ENCODE measurements at regions not wholly inside any gene's neighbourhood (a gene's known extent, or its start where the extent isn't known, plus 50 kb on each side); places are given as distances from the start of the nearest gene placed in this dataset.
A peak's percentile ranks its signal among the peaks of the same experiment; 100 is the strongest.

DNA sequence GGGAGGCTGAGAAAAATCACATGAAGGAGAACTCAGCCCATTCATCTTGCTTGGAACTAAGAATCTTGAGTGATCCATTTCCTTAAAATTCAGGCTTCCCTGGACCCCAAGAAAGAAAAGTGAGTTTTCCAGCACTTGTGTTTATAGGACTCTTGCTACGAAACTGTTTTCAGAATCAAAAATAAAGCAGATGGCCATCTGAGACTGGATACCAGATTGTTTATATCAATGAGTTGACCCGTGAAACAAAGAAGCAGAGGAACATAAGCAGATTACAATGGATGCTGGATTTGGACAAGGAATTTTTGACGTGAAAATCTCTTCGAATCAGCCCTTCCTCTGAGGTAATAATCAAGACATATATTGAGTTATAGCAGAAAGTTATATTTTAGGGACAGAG is 223.2 kb downstream of the SYK start:
- DNase-seq = no peak

DNA sequence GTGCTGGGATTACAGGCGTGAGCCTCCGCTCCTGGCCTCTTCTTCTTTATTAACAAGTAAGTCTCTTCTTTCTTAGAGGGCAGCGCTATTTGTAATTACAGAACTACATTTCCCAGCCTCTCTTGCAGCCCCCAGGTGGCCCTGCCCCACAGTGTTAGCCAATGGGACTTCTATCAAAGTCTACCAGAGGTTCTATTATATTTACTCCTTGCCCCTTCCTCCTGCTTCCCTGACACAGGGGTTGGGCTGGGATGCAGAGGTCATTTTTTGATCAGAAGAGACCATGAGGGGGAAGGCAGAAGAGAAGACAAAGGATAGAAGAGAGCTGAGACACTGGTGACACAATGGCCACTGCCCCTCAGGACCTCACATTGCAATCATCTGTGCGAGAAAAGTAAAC is 224.2 kb downstream of the SYK start:
- DNase-seq = no peak

DNA sequence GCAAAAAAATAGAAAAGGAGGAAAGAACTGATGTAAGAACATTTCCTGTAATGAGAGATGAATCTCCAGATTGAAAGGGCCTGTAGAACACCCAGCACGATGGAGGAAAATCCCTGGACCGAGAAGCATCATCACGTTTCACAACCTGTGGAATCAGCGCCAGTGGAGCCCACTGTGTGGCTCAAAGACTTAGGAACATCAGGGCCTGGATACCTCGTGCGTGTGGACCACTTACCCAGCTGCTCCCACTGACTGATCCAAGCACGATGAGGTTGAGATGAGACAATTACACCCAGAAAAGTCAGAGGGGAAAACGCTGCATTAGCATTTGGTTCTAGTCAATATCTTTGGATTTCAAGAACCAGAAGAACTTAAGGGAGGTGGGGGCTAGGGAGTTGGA is 224.6 kb downstream of the SYK start:
- DNase-seq = no peak

DNA sequence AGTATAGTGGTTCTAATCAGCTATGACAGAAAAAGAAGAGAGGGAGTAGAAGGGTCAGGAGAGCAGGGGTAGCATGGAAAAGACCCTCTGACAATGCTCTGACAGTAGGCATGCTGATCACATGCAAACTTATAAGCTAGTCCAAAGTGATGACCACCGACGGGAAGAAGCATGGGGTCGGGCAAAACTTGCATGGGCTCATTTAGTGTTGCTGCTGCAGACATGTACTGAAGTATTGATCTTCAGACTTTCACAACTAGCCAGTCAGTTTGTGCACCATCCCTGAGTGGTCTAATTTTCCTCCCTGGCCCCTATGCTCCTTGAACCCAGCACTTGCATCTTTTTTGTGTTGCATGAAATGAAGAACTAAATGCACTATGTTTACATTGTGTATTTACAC is 225.4 kb downstream of the SYK start:
- no peak for DNase-seq

DNA sequence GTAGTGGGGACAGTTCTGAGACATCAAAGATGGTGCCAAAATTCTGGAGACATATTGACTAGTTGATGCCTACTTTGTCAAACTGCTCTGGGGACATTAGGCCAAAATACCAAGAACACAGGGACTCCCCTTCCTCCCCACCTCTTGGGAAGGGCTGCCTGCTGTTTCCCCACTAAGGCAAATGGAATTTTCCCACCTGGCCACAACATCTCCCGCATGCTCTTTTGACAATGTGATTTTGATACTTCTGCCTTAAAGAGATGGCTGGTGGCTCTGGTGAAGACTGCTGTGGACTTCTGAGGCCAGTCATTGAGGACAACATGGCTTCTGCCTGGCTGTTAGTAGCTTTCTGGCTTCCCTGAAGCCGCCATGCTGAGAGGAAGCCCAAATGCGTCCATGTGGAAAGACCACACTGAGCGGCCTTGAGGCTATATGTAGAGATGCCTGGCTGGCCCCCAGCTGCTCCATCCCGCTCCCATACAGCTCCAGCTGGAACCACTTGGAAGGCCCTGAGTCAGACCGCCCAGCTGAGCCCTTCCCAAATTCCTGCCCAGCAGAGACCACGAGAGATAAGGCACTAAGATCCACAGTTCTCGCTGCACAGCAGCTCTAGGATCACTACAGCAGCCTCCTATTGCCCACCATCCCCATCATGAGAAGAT is 226.7 kb downstream of the SYK start:
- DNase-seq = no peak

DNA sequence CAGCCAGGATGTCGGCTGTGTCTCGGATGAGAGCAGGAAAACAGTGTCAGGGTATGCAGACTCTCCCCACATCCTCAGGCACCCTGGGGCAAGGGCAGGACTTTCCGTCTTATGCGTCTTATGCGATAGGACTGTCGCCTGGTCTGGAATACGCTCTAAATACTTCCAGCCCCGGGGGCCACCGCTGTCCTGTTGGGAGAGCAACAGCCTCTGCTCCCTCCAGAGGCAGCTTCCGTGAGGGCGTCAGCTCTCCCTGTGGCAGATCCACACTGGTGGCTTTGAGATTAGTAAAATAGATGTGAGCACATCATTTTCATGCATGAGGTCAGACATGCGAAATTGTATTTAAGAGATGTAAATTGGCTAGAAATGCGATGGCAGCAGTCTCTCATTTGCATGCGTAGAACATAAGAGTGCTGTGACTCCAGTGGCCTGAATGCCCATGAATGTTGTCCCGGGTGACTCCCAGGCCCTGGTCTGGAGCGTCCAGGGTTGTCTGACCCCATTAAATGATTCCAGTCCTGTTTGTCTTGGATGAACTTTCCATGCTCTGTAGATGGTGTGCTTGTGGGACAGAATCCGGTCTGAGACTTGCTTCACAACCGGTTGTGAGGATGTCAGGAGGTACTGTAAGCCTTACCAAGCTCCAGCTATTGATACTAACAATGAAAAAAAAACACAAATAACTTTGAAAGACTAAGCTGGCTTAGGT is 228.2 kb downstream of the SYK start:
- DNase-seq = no peak

DNA sequence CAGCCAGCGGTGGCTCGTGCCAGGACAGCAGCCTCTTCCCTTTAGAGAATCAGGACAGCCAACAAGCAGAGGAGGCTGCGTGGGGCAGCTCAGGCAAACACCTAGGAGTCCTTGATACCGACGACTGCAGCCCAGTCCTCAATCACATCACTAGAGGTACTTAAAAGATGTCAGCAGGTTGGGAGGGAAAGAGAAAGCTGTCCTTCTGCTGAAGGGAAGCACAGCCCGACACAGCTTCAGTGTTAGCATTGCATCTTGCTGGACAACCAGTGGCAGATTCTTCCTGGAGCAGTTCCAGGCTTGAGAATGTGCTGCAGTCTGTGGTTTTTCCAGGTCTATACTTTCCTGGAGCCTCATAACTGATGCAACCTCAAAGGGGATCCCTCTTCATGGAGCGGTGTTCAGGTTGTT is 230.5 kb downstream of the SYK start:
- no peak for DNase-seq

DNA sequence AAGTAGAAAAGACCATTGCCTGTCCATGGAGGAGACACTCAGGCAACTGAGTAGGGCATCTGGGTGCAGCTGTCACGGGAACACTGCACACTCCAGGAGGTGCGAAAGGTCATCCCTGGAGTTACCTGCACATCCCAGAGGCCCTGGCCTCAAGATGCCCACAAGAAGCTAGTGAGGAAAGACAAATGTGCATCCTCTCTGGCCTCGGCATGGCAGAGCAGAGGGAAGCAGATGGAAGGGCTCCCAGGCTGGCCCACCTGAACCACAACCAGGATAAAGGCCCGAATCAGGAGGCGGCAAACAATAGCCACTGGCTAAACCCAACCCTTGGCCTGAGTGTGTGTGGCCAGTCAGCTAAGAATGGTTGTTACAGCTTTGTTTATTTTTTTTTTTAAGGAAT is 231.7 kb downstream of the SYK start:
- DNase-seq = no peak

DNA sequence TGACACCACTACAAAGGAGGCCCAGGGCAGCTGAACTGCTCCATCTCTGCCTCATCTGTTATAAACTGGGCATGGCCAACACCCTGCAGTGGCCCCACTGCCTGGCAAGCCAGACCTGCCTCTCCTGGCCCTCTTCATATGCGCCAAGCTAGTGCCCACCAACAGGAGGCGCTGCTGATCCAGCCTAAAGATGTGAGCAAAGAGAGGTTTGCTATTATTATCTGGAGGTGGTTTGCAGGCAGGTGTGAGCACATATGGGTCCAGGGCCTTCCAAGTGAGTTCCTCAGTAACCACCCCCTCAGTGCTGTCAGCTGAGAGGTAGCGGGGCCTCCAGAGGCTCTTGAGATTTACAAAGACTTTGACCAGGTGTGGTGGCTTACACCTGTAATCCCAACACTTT is 232.2 kb downstream of the SYK start:
- peak; percentile 51 to 75 for DNase-seq

DNA sequence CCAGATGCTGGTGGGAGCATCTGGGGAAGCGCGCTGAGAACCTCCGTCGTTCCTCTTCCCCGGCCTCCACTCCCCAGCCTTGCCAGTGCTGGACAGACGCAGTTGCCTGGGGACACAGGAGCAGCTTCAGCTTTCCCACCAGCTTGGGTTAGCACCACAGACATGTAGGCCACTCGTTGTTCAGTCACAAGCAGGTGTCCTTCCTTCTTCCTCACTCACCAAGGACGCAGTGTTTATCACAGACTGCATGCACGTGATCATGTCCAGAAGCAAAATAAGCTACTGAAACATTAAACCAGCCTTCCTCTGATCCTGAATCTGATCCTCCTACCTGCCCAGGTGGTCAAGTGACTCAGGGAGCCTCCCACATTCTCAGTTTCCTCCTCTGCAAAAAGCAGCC is 232.9 kb downstream of the SYK start:
- no peak for DNase-seq

DNA sequence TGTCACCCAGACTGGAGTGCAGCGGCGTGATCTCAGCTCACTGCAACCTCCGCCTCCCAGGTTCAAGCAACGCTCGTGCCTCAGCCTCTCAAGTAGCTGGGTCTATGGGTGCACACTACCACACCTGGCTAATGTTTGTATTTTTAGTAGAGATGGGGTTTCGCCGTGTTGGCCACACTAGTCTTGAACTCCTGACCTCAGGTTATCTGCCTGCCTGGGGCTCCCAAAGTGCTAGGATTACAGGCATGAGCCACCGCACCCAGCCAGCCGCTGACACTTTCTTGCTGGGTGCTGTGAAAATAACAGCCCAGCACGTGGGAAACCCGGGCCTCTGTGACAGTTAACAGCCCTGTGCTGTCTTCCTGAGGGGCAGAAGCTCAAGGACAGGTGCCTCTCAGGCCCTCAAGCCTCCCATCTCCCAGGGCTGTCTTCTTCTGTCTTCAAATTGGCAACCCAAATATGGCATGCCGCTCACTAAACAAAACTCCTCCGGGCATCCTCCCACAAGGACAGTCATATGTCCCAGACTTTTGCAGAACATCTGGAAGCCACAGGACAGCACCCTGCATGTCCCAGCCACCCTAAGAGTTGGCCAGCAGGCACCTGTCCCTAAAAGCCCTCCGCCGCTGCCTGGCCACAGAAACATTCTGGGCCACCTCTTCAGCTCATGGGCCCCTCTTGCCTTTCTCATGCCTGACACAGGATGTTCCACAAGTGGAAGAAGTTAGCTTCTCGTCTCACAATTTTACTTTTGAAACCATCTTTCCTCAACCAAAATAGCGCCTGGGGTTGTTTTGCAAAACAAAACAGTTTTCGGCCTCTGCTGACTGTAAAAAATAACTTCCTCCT is 233.6 kb downstream of the SYK start:
- no peak for DNase-seq

DNA sequence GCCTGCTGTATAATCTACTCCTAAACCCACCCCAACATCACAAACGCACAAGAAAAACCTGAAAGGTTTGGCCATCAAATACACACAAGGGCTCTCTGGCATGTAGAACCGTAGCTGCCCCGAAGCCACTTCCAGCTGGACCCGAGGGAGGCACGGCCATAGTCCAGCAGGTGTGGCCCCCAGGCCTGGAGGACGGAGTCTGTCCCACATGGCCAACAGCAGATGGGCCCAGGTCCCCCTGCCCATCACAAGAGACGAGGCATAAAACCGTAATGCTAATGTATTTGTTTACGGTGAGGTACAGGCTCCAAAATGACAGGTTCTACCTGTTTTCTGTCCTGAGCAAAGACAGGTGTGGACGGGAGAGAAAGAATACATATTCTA is 234.2 kb downstream of the SYK start:
- DNase-seq = no peak

DNA sequence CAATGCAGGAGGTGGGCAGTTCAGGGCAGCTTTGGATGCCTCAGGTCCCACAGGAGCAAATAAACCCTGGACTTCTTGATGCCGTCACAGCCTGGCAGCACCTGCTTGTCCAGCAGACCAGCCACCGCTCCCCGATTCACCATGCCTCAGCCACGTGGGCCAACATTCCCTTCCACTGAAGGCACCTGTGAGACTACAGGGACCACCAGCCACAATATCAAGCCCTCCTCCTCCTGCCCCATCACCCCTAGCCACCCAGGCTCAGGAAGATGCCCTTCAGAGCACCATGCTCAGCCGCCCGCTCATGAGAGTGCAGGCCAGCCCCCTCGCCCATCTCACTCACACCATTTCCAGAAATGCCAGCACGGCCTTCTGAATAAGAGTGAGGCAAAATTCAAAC is 234.7 kb downstream of the SYK start:
- no peak for DNase-seq

DNA sequence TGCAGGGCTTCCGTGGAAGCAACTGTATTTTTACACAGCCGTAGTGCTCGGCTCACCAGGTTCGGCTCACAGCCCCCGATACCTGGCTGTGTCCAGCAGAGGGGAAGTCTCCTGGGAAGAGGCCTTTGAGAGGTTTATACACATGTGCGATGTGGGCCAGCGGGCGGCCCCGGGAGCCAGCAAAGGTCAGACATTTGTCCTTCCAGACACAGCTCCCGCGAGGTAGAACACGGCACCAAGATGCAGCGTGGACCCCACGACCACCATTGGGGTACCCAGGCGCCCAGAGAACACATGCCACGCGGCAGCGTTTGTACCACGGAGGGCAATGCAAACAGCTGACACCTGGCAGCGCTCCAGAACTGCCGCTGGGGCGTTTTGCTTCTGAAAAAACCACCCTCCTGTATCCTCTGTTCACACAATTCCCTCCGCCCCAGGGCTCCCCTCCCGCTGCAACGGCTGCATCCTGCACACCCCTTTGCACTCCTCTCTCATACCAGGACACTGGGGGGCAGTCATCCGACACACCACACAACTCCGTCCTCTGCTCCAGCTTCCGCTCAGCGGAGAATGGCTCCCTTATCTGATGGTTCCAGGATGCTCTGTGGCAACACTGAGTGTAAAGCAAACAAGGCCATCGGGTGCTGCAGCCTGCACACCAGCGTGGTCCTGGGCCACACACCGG is 235.3 kb downstream of the SYK start:
- DNase-seq = peak; percentile 64 to 65

DNA sequence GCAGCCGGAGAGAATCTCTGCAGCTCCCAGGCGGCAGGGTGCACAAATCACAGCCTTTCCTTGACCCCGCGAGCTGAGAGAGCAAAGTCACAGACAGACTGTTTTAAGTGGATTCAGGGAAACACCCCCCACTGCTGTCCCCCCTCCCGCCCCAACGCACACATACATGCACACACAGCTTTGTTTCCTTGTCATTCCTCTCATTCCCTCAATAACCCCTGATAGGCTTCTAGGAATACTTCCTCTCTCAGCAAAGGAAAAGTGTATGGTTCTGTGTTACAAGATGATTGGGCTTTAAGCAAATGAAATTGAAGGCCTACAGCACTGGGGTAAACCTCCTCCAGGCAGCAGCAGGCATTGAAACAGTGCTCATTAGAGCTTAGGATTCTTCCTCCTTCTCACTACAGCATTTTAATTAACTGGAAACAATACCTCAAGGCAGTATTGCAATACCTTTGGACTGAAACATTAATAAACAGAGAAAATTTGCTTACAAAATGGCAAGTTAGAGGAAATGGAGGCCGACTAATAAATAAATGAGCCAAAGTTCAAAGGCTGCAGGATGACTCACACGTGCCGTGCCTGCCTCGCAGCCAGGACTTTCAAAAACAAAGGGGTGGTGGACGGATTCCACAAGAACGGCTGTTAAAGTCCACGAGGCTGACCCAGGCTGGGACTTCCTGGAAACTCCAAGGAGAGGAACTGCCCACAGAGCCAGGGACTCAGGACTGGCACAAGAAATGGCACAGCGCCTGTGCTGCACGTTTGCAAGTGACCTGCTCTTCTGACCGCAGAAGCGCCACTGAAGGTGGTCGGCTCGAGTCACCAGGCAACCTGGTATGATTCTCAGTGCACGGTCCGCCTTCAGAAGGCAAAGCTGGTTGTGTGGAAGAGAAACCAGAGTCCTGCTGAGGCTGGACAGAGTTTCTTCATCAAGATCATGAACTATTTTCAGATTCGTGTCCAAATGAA is 236.2 kb downstream of the SYK start:
- DNase-seq = no peak

DNA sequence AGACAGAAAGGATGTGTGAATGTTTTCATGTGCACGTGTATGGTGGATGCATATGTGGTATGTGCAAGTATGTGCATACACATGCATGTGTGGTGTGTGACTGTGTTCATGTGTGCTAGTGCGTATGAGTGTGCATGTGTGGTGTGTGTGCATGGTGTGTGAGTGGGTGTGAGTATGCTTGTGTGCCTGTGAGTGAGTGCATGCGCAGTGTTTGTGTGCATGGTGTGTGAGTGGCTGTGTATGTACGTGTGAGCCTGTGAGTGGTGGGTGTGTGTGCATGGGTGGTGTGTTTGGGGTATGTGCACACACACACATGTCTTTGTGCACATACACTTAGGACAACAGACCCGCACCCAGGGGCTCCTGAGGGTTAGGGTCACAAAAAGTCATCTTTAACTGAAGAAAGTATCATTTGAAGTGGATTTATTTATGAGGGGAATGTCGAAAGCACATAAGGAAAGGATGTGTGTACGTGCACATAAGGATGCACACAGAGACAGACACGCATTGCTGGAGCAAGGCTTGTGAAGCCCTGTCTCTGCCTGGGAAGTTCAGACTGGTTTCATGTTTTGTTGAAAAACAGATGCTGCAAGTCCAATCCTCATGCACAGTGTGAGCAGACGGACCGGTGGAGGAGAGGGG is 237.0 kb downstream of the SYK start:
- DNase-seq = no peak

DNA sequence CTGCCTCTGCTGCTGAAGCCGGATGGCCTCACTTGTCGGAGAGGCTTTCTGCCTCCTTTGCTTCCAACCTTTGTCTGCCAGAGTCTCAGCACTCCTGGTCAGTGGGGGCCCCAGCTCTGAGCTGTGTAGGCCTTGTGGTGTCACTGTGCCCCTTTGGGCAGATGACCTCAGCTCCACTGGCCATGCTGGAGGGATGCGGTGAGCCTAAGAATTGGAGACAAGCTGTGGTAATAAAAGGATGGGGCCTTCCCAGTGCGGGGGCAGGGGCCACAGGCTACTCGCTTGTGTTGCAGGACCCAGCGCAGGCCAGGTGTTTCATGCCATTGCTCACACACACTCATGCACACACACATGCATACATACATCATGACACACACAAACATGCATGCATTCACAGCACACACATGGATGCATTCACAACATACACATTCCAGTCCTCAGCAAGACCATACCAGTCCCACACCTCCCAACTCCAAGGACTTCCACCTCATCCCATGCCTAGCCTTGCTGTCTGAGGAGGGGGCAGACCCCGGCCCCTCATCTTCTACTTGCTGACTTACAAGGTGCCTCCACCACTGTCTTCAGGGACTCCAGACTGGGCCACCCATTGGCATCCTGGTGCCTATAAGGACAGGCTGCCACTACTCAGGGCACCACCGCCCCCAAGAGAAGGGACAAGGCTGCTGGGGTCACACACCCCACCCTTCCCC is 237.7 kb downstream of the SYK start:
- no peak for DNase-seq

DNA sequence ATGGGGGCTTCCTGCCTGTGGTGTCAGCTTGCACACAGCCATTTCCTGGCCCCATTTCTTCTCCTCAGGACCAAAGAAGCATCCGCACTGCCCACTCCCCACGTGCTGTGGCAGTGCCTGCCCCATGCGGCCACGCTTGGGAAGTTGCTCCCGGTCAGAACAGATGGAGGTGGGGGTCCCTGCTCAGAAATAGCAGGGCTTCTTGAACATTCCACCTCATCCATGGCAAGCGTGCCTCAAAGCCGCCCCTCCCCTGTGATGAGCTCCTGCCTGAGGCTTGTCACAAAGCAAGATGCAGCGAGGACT is 238.2 kb downstream of the SYK start:
- no peak for DNase-seq

DNA sequence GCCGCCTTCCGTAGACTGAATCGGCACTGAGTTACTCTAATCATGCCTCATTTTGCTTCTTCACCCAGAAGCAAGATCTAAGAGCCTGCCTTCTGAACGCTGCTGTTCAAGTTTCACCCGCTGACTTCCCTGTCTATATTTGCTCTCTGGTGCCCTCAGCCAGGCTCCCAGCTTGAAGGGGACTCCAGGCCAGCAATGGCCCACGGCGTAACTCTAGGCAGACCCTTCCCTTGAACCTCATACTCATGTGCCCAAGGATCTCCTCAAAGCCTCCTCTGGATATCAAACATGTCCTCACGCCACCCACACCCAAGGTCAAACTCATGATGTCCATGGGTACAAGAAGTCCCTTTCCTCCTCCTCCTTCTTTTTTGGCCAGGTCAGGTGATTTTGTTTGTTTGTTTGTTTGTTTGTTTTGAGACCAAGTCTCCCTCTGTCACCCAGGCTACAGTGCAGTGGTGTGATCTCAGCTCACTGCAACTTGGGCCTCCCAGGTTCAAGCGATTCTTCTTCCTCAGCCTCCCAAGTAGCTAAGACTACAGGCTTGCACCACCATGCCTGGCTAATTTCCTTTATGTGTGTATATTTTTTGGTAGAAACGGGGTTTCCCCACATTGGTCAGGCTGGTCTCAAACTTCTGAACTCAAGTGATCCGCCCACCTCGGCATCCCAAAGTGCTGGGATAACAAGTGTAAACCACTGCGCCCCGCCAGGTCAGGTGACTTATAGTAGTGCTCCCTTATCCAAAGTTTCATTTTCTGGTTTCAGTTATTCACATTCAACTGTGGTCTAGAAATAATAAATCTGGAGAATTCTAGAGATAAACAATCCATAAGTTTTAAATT is 239.0 kb downstream of the SYK start:
- DNase-seq = no peak

DNA sequence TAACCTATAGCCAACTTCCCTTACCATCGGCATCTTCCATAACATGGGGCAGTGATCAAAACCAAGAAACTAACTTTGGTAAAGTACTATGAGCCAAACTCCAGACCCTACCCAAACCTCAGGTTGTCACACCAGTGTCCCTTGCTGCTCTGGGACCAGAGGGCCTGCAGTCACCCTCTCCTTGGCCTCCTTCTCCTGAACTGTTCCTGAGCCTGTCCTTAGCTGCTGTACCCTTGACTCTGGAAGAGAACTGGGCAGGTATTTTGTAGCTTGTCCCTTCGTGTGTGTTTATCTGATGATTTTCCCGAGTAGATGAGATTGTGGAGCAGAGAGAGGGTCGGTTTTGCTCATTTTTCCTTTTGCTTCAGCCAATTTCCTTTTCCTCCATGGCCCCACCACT is 240.4 kb downstream of the SYK start:
- no peak for DNase-seq
